ENCODE measurements at regions not wholly inside any gene's neighbourhood (a gene's known extent, or its start where the extent isn't known, plus 50 kb on each side); places are given as distances from the start of the nearest gene placed in this dataset.

GRCh38 chr10:125560947-125561346 is 122.0 kb downstream of the TEX36 start:
- TF ChIP-seq CTCF (conservative IDR thresholded peaks at IDR 0.05) (no peak), EZH2 (IDR thresholded peaks at IDR 0.05; ENCODE audit: low read depth) (no peak)
